ENCODE measurements at regions not wholly inside any gene's neighbourhood (a gene's known extent, or its start where the extent isn't known, plus 50 kb on each side); places are given as distances from the start of the nearest gene placed in this dataset.

GRCh38 chr6:130715058-130715457, 112.1 kb upstream of the SMLR1 start:
- no peak for TF ChIP-seq NR2C1 (IDR thresholded peaks at IDR 0.05)
- TF ChIP-seq NR2C1 (tag; IDR thresholded peaks at IDR 0.05) = no peak
- no peak for TF ChIP-seq ZFP36 (IDR thresholded peaks at IDR 0.05; ENCODE audit: low read depth, low read length, partially characterized antibody)
- TF ChIP-seq NR4A1 (CRISPR knock-in tag; IDR thresholded peaks at IDR 0.05) = no peak
- TF ChIP-seq NR4A1 (tag; IDR thresholded peaks at IDR 0.05) = no peak
